Neural progenitor cell (in vitro differentiated cells): ENCODE measurements at regions not wholly inside any gene's neighbourhood (a gene's known extent, or its start where the extent isn't known, plus 50 kb on each side); places are given as distances from the start of the nearest gene placed in this dataset.
A peak's percentile ranks its signal among the peaks of the same experiment; 100 is the strongest.

Experiments
- DNase-seq: peaks from one replicate; pipeline ENCODE4 v3.0.0-alpha.2; 2016; ENCODE audit warnings: low spot score
- H2AFZ ChIP-seq: fragments of 200-600 bp; sonication (generic); replicated peaks from 2 replicates; pipeline ENCODE4 v1.6.1; 2016; ENCODE audit warnings: antibody characterized with exemption
- H3F3A ChIP-seq: fragments of 200-600 bp; sonication (generic); 2 replicates; pipeline ENCODE4 v1.6.1; 2016; ENCODE audit warnings: antibody characterized with exemption, low read depth
- H3K27ac ChIP-seq: fragments of 200-600 bp; sonication (generic); 2 replicates; pipeline ENCODE4 v1.5.1; 2016; ENCODE audit warnings: mild to moderate bottlenecking
- H3K27me3 ChIP-seq: fragments of 200-600 bp; sonication (generic); 2 replicates; pipeline ENCODE4 v1.6.1; 2016; ENCODE audit warnings: mild to moderate bottlenecking, moderate library complexity
- H3K36me3 ChIP-seq: fragments of 200-600 bp; sonication (generic); 2 replicates; pipeline ENCODE4 v1.5.1; 2016
- H3K4me1 ChIP-seq: fragments of 200-600 bp; sonication (generic); 2 replicates; pipeline ENCODE4 v1.6.1; 2016; ENCODE audit warnings: mixed run types
- H3K4me2 ChIP-seq: fragments of 200-600 bp; sonication (generic); 2 replicates; pipeline ENCODE4 v1.6.1; 2016
- H3K4me3 ChIP-seq: fragments of 200-600 bp; sonication (generic); 2 replicates; pipeline ENCODE4 v1.5.1; 2016
- H3K79me2 ChIP-seq: fragments of 200-600 bp; sonication (generic); 2 replicates; pipeline ENCODE4 v1.6.1; 2016; ENCODE audit warnings: low read depth
- H3K9ac ChIP-seq: fragments of 200-600 bp; sonication (generic); 2 replicates; pipeline ENCODE4 v1.6.1; 2016
- H3K9me3 ChIP-seq: fragments of 200-600 bp; sonication (generic); 2 replicates; pipeline ENCODE4 v1.5.1; 2016; ENCODE audit warnings: low read depth
- H4K20me1 ChIP-seq: fragments of 200-600 bp; sonication (generic); 2 replicates; pipeline ENCODE4 v1.6.1; 2016; ENCODE audit warnings: low read depth
- H3K27ac Mint-ChIP-seq: 3 replicates; pipeline ENCODE4 v1.8.0; 2021; ENCODE audit warnings: mixed read lengths
- H3K27me3 Mint-ChIP-seq: 2 replicates; pipeline ENCODE4 v1.8.0; 2022; ENCODE audit warnings: low read depth, mild to moderate bottlenecking, inconsistent platforms, moderate library complexity, mixed read lengths; ENCODE audit not compliant: insufficient read depth
- H3K36me3 Mint-ChIP-seq: 3 replicates; pipeline ENCODE4 v1.8.0; 2021; ENCODE audit warnings: mixed read lengths
- H3K4me1 Mint-ChIP-seq: 3 replicates; pipeline ENCODE4 v1.8.0; 2021; ENCODE audit warnings: mixed read lengths
- H3K4me3 Mint-ChIP-seq: 3 replicates; pipeline ENCODE4 v1.8.0; 2021; ENCODE audit warnings: mild to moderate bottlenecking, moderate library complexity, mixed read lengths
- H3K9me3 Mint-ChIP-seq: 3 replicates; pipeline ENCODE4 v1.8.0; 2020; ENCODE audit warnings: mixed read lengths
- EZH2 ChIP-seq: fragments of 200-600 bp; sonication (generic); IDR thresholded peaks from 2 replicates; pipeline ENCODE4 v1.6.1; 2017; ENCODE audit warnings: antibody characterized with exemption, mild to moderate bottlenecking, moderate library complexity
- EZH2phosphoT487 ChIP-seq: fragments of 200-600 bp; sonication (generic); IDR thresholded peaks from 2 replicates; pipeline ENCODE4 v1.6.1; 2017; ENCODE audit warnings: antibody characterized with exemption
- TF ChIP-seq, protein P1 (sequence below): fragments of 200-600 bp; sonication (generic); IDR thresholded peaks from 2 replicates; pipeline ENCODE4 v1.5.1; 2017; ENCODE audit warnings: antibody characterized with exemption, mild to moderate bottlenecking

DNA sequence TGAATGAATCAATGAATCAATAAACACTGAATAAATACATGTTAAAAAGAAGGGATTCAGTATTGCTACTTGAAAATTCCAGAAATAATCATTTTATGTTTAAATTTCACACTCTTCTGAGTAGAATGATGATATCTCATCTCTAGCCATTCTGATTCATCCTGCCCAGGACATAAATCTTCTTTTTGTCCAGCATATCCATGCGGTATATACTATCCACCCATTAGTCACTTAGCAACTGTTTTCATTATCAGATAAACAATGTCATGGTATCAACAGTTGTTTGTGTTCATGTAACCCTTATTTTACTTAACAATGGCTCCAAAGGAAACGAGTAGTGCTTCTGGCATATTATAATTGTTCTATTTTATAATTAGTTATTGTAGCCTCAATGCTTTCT lies 432.4 kb upstream of the SMC2 start:
- no peak overlapping the region for H3K4me2 ChIP-seq
- no peak overlapping the region for H3K4me3 ChIP-seq
- H3K9me3 ChIP-seq, result peaks cover 12% of the 10 kb centered on the region
- Mint-ChIP-seq H3K4me3 (no peak overlapping the region), H3K27me3 (peaks cover 2% of the 10 kb centered on the region), H3K36me3 (no peaks in the 10 kb centered on the region), H3K4me1 (peaks cover under 1% of the 10 kb centered on the region), H3K9me3 (peaks cover 17% of the 10 kb centered on the region), H3K27ac (no peak overlapping the region)
- H3K79me2 ChIP-seq, result no peaks in the 10 kb centered on the region
- H2AFZ ChIP-seq, result no peak overlapping the region
- no peak for TF ChIP-seq EZH2phosphoT487
- no peak for TF ChIP-seq EZH2
- TF ChIP-seq, protein P1, sequence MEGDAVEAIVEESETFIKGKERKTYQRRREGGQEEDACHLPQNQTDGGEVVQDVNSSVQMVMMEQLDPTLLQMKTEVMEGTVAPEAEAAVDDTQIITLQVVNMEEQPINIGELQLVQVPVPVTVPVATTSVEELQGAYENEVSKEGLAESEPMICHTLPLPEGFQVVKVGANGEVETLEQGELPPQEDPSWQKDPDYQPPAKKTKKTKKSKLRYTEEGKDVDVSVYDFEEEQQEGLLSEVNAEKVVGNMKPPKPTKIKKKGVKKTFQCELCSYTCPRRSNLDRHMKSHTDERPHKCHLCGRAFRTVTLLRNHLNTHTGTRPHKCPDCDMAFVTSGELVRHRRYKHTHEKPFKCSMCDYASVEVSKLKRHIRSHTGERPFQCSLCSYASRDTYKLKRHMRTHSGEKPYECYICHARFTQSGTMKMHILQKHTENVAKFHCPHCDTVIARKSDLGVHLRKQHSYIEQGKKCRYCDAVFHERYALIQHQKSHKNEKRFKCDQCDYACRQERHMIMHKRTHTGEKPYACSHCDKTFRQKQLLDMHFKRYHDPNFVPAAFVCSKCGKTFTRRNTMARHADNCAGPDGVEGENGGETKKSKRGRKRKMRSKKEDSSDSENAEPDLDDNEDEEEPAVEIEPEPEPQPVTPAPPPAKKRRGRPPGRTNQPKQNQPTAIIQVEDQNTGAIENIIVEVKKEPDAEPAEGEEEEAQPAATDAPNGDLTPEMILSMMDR, result no peak
- H3K27me3 ChIP-seq, result no peaks in the 10 kb centered on the region
- H3K4me1 ChIP-seq, result no peaks in the 10 kb centered on the region
- H4K20me1 ChIP-seq, result no peaks in the 10 kb centered on the region
- DNase-seq, result no peak
- H3K36me3 ChIP-seq, result no peaks in the 10 kb centered on the region
- no peak overlapping the region for H3K27ac ChIP-seq
- no peaks in the 10 kb centered on the region for H3F3A ChIP-seq
- no peak overlapping the region for H3K9ac ChIP-seq

- peak; percentile 13 for DNase-seq
- Mint-ChIP-seq H3K9me3 (no peaks in the 10 kb centered on the region), H3K27me3 (no peaks in the 10 kb centered on the region), H3K27ac (no peak overlapping the region), H3K4me3 (no peak overlapping the region), H3K4me1 (peaks cover 18% of the 10 kb centered on the region), H3K36me3 (no peaks in the 10 kb centered on the region)
- H3K4me1 ChIP-seq, result no peaks in the 10 kb centered on the region
- H3F3A ChIP-seq, result no peaks in the 10 kb centered on the region
- H3K9ac ChIP-seq, result no peak overlapping the region
- H4K20me1 ChIP-seq, result no peaks in the 10 kb centered on the region
- no peaks in the 10 kb centered on the region for H3K9me3 ChIP-seq
- TF ChIP-seq, protein P1, result no peak
- no peak for TF ChIP-seq EZH2
- TF ChIP-seq EZH2phosphoT487, result no peak
- no peaks in the 10 kb centered on the region for H3K36me3 ChIP-seq
- H2AFZ ChIP-seq, result no peak overlapping the region
- H3K27me3 ChIP-seq, result no peaks in the 10 kb centered on the region
- H3K27ac ChIP-seq, result no peak overlapping the region
- H3K4me2 ChIP-seq, result no peak overlapping the region
- H3K79me2 ChIP-seq, result no peaks in the 10 kb centered on the region
- no peak overlapping the region for H3K4me3 ChIP-seq
Measured at GRCh38 chr9:103669296-103669695, 424.8 kb upstream of the SMC2 start.

DNA sequence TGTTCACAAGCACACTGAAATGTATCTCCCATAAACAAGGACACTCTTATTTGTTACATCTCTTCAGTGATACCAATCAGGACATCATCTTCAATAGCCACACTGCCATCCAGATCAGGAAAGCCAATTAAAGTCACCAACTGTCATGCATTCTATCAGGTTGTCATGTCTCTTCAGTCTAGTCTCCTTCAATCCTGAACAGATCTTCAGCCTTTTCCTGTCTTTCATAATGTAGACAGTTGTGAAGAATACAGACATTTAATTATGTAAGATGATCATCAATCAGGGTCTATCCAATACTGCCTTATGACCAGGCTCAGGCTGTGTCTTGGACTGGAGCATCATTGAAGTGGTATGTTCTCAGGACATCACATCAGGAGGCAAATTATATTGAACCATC lies 419.8 kb upstream of the SMC2 start:
- no peaks in the 10 kb centered on the region for H3K79me2 ChIP-seq
- no peaks in the 10 kb centered on the region for H3K9me3 Mint-ChIP-seq
- H2AFZ ChIP-seq, result no peak overlapping the region
- no peaks in the 10 kb centered on the region for H3K4me1 ChIP-seq
- no peak overlapping the region for H3K27ac Mint-ChIP-seq
- no peak overlapping the region for H3K9ac ChIP-seq
- H3K4me3 ChIP-seq, result no peak overlapping the region
- H4K20me1 ChIP-seq, result no peaks in the 10 kb centered on the region
- TF ChIP-seq EZH2, result no peak
- TF ChIP-seq EZH2phosphoT487, result no peak
- TF ChIP-seq, protein P1, result no peak
- H3K36me3 ChIP-seq, result no peaks in the 10 kb centered on the region
- no peak overlapping the region for H3K4me3 Mint-ChIP-seq
- no peaks in the 10 kb centered on the region for H3K27me3 Mint-ChIP-seq
- no peaks in the 10 kb centered on the region for H3K36me3 Mint-ChIP-seq
- H3K27ac ChIP-seq, result no peak overlapping the region
- H3K9me3 ChIP-seq, result no peaks in the 10 kb centered on the region
- no peaks in the 10 kb centered on the region for H3F3A ChIP-seq
- H3K4me2 ChIP-seq, result no peak overlapping the region
- no peak for DNase-seq
- H3K4me1 Mint-ChIP-seq, result peaks cover 9% of the 10 kb centered on the region
- no peaks in the 10 kb centered on the region for H3K27me3 ChIP-seq
